ENCODE measurements at regions not wholly inside any gene's neighbourhood (a gene's known extent, or its start where the extent isn't known, plus 50 kb on each side); places are given as distances from the start of the nearest gene placed in this dataset.
"Not testable (repeated sequence)": the region's sequence is repeated elsewhere in the genome, so short reads cannot be mapped to it uniquely, and the experiment has no call there.

- DNase-seq; H3K18ac ChIP-seq (ENCODE audit: low read length); H3K79me1 ChIP-seq (ENCODE audit: low read length); H3K36me3 ChIP-seq (ENCODE audit: control insufficient read depth, insufficient read depth, low read length); H3K4me3 ChIP-seq (ENCODE audit: low read length); H4K5ac ChIP-seq (ENCODE audit: low read length); H3K79me2 ChIP-seq (ENCODE audit: control insufficient read depth, insufficient read depth, low read length); H3K23ac ChIP-seq (ENCODE audit: low read length); H2AK5ac ChIP-seq (ENCODE audit: low read length); H3K56ac ChIP-seq (ENCODE audit: low read length); H2BK5ac ChIP-seq (ENCODE audit: low read length); H3K27me3 ChIP-seq (ENCODE audit: insufficient read depth, low read length, poor library complexity); H3K27ac ChIP-seq (ENCODE audit: low read depth, low read length); H4K8ac ChIP-seq (ENCODE audit: low read depth, low read length); H3K4me2 ChIP-seq (ENCODE audit: low read length); H3K4me1 ChIP-seq (ENCODE audit: control insufficient read depth, low read depth, low read length); H3K9ac ChIP-seq (ENCODE audit: low read length); H2BK120ac ChIP-seq (ENCODE audit: low read depth, low read length); H2BK15ac ChIP-seq (replicated peaks; ENCODE audit: low read depth); H3K4ac ChIP-seq (ENCODE audit: low read depth, low read length): not testable (repeated sequence)
- WGBS (ENCODE audit: extremely low coverage, insufficient coverage, low lambda C conversion rate), result no CpG with 5 or more reads among the region's 4 CpGs
Observed at GRCh38 chr4:120200573-120201110, 134.0 kb upstream of the MAD2L1 start.

DNA sequence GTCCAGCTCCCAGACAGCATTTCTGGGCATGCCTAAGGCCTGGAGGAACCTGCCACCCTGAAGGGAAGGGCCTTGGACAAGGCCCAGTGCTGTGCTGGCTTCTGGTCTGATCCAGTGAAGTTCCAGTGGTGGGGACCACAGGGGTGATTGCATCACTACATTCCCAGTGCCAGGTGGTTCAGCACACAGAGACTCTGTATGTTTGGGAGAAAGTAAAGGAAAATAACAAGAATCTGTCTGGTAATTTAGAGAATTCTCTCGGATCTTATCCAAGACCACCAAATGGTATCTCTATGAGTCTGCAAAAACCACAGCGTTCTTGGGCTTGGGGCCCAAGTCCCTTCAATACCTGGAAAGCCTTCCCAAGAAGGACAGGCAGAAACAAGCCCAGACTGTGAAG, 131.8 kb upstream of the MAD2L1 start:
- Histone ChIP-seq H2BK120ac (ENCODE audit: low read depth, low read length) (no peak overlapping the region), H3K4me2 (ENCODE audit: low read length) (no peak overlapping the region), H3K36me3 (ENCODE audit: control insufficient read depth, insufficient read depth, low read length) (no peaks in the 10 kb centered on the region), H2BK15ac (replicated peaks; ENCODE audit: low read depth) (no peak overlapping the region), H3K4ac (ENCODE audit: low read depth, low read length) (no peak overlapping the region), H4K5ac (ENCODE audit: low read length) (no peak overlapping the region), H3K4me1 (ENCODE audit: control insufficient read depth, low read depth, low read length) (no peaks in the 10 kb centered on the region), H3K27me3 (ENCODE audit: insufficient read depth, low read length, poor library complexity) (no peaks in the 10 kb centered on the region), H3K4me3 (ENCODE audit: low read length) (no peak overlapping the region), H3K27ac (ENCODE audit: low read depth, low read length) (no peak overlapping the region), H3K56ac (ENCODE audit: low read length) (no peak overlapping the region), H4K8ac (ENCODE audit: low read depth, low read length) (no peak overlapping the region), H3K79me2 (ENCODE audit: control insufficient read depth, insufficient read depth, low read length) (no peaks in the 10 kb centered on the region), H3K18ac (ENCODE audit: low read length) (no peak overlapping the region), H3K23ac (ENCODE audit: low read length) (no peak overlapping the region), H2AK5ac (ENCODE audit: low read length) (no peak overlapping the region), H3K9ac (ENCODE audit: low read length) (no peak overlapping the region), H3K79me1 (ENCODE audit: low read length) (no peaks in the 10 kb centered on the region), H2BK5ac (ENCODE audit: low read length) (no peak overlapping the region)
- no peak for DNase-seq
- WGBS (ENCODE audit: extremely low coverage, insufficient coverage, low lambda C conversion rate), result no CpG with 5 or more reads among the region's 2 CpGs

DNA sequence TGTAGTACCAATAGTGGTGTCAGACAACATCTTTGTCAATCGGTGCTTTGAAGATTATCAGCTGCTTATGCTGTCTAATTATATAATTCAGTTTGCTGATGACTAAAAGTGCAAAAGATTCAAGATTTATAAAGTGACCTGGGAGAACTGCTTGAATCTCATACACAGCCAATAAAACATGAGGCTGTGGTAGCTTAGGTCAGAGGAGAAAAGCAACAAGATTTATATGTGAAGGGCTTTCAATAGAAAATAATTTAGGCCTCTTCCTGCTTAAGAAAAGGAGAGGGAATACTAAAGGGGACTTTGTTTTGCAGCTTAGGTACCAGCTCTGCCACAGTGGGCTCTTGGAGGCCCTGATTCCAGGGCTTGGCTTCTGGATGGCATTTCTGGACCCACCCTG, 111.0 kb upstream of the MAD2L1 start:
- Histone ChIP-seq H2BK5ac (ENCODE audit: low read length) (no peak overlapping the region), H3K79me2 (ENCODE audit: control insufficient read depth, insufficient read depth, low read length) (no peaks in the 10 kb centered on the region), H4K8ac (ENCODE audit: low read depth, low read length) (no peak overlapping the region), H4K5ac (ENCODE audit: low read length) (no peak overlapping the region), H3K27me3 (ENCODE audit: insufficient read depth, low read length, poor library complexity) (no peaks in the 10 kb centered on the region), H3K4me3 (ENCODE audit: low read length) (no peak overlapping the region), H3K56ac (ENCODE audit: low read length) (no peak overlapping the region), H3K4me1 (ENCODE audit: control insufficient read depth, low read depth, low read length) (no peaks in the 10 kb centered on the region), H2BK120ac (ENCODE audit: low read depth, low read length) (no peak overlapping the region), H3K4me2 (ENCODE audit: low read length) (no peak overlapping the region), H3K18ac (ENCODE audit: low read length) (no peak overlapping the region), H2BK15ac (replicated peaks; ENCODE audit: low read depth) (no peak overlapping the region), H3K23ac (ENCODE audit: low read length) (no peak overlapping the region), H3K9ac (ENCODE audit: low read length) (no peak overlapping the region), H2AK5ac (ENCODE audit: low read length) (no peak overlapping the region), H3K36me3 (ENCODE audit: control insufficient read depth, insufficient read depth, low read length) (no peaks in the 10 kb centered on the region), H3K4ac (ENCODE audit: low read depth, low read length) (no peak overlapping the region), H3K79me1 (ENCODE audit: low read length) (no peaks in the 10 kb centered on the region), H3K27ac (ENCODE audit: low read depth, low read length) (no peak overlapping the region)
- WGBS (ENCODE audit: extremely low coverage, insufficient coverage, low lambda C conversion rate), result no CpG with 5 or more reads among the region's 1 CpG
- no peak for DNase-seq

DNA sequence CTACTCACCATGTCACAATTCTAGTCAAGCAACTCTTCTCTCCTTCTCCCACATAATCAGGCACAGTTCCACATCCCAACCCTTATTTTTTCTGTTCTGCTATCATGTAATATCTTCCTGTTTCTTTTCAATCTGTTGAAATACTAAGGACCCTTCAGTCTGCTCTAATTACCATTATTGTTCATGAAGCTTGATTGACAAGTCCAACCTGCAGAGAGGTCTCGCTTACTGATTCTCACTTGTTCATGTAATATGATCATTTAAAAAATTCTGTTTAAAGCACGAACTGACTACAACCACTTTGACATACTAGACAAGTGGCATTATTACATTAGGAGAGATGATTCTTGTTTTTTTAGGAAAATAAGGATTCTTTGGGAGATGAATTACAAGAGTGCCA, 108.6 kb upstream of the MAD2L1 start:
- H2BK120ac ChIP-seq (ENCODE audit: low read depth, low read length), result no peak overlapping the region
- H3K4me1 ChIP-seq (ENCODE audit: control insufficient read depth, low read depth, low read length), result no peaks in the 10 kb centered on the region
- H3K27ac ChIP-seq (ENCODE audit: low read depth, low read length), result no peak overlapping the region
- H3K36me3 ChIP-seq (ENCODE audit: control insufficient read depth, insufficient read depth, low read length), result no peaks in the 10 kb centered on the region
- H2BK5ac ChIP-seq (ENCODE audit: low read length), result no peak overlapping the region
- H3K9ac ChIP-seq (ENCODE audit: low read length), result no peak overlapping the region
- H3K18ac ChIP-seq (ENCODE audit: low read length), result no peak overlapping the region
- H3K4ac ChIP-seq (ENCODE audit: low read depth, low read length), result no peak overlapping the region
- no peak overlapping the region for H4K8ac ChIP-seq (ENCODE audit: low read depth, low read length)
- no peak overlapping the region for H4K5ac ChIP-seq (ENCODE audit: low read length)
- no peak overlapping the region for H3K56ac ChIP-seq (ENCODE audit: low read length)
- no peak overlapping the region for H2AK5ac ChIP-seq (ENCODE audit: low read length)
- H3K4me3 ChIP-seq (ENCODE audit: low read length), result no peak overlapping the region
- no peak overlapping the region for H3K4me2 ChIP-seq (ENCODE audit: low read length)
- whole genome bisulfite sequencing (ENCODE audit: extremely low coverage, insufficient coverage, low lambda C conversion rate), result no CpG with 5 or more reads among the region's 2 CpGs
- no peaks in the 10 kb centered on the region for H3K79me1 ChIP-seq (ENCODE audit: low read length)
- no peak for DNase-seq
- H3K23ac ChIP-seq (ENCODE audit: low read length), result no peak overlapping the region
- no peak overlapping the region for H2BK15ac ChIP-seq (replicated peaks; ENCODE audit: low read depth)
- no peaks in the 10 kb centered on the region for H3K79me2 ChIP-seq (ENCODE audit: control insufficient read depth, insufficient read depth, low read length)
- H3K27me3 ChIP-seq (ENCODE audit: insufficient read depth, low read length, poor library complexity), result no peaks in the 10 kb centered on the region

- no peak overlapping the region for H3K4me2 ChIP-seq (ENCODE audit: low read length)
- H3K9ac ChIP-seq (ENCODE audit: low read length), result no peak overlapping the region
- no peaks in the 10 kb centered on the region for H3K4me1 ChIP-seq (ENCODE audit: control insufficient read depth, low read depth, low read length)
- no peaks in the 10 kb centered on the region for H3K79me2 ChIP-seq (ENCODE audit: control insufficient read depth, insufficient read depth, low read length)
- H3K4ac ChIP-seq (ENCODE audit: low read depth, low read length), result no peak overlapping the region
- H2BK15ac ChIP-seq (replicated peaks; ENCODE audit: low read depth), result no peak overlapping the region
- H3K27ac ChIP-seq (ENCODE audit: low read depth, low read length), result no peak overlapping the region
- H2AK5ac ChIP-seq (ENCODE audit: low read length), result no peak overlapping the region
- WGBS (ENCODE audit: extremely low coverage, insufficient coverage, low lambda C conversion rate), result no CpG with 5 or more reads among the region's 2 CpGs
- no peak overlapping the region for H2BK120ac ChIP-seq (ENCODE audit: low read depth, low read length)
- H3K79me1 ChIP-seq (ENCODE audit: low read length), result no peaks in the 10 kb centered on the region
- no peak for DNase-seq
- no peak overlapping the region for H3K4me3 ChIP-seq (ENCODE audit: low read length)
- no peak overlapping the region for H4K8ac ChIP-seq (ENCODE audit: low read depth, low read length)
- H2BK5ac ChIP-seq (ENCODE audit: low read length), result no peak overlapping the region
- no peaks in the 10 kb centered on the region for H3K36me3 ChIP-seq (ENCODE audit: control insufficient read depth, insufficient read depth, low read length)
- no peaks in the 10 kb centered on the region for H3K27me3 ChIP-seq (ENCODE audit: insufficient read depth, low read length, poor library complexity)
- H3K18ac ChIP-seq (ENCODE audit: low read length), result no peak overlapping the region
- no peak overlapping the region for H4K5ac ChIP-seq (ENCODE audit: low read length)
- H3K56ac ChIP-seq (ENCODE audit: low read length), result no peak overlapping the region
- H3K23ac ChIP-seq (ENCODE audit: low read length), result no peak overlapping the region
Observed at GRCh38 chr4:120163895-120164294, 97.2 kb upstream of the MAD2L1 start.

GRCh38 chr4:120158841-120159463, 92.3 kb upstream of the MAD2L1 start:
- Histone ChIP-seq H3K56ac (ENCODE audit: low read length) (no peak overlapping the region), H4K8ac (ENCODE audit: low read depth, low read length) (no peak overlapping the region), H3K27me3 (ENCODE audit: insufficient read depth, low read length, poor library complexity) (no peaks in the 10 kb centered on the region), H2AK5ac (ENCODE audit: low read length) (no peak overlapping the region), H3K4me2 (ENCODE audit: low read length) (no peak overlapping the region), H3K79me2 (ENCODE audit: control insufficient read depth, insufficient read depth, low read length) (no peaks in the 10 kb centered on the region), H2BK5ac (ENCODE audit: low read length) (no peak overlapping the region), H3K18ac (ENCODE audit: low read length) (no peak overlapping the region), H3K4me1 (ENCODE audit: control insufficient read depth, low read depth, low read length) (no peaks in the 10 kb centered on the region), H3K79me1 (ENCODE audit: low read length) (no peaks in the 10 kb centered on the region), H2BK120ac (ENCODE audit: low read depth, low read length) (no peak overlapping the region), H4K5ac (ENCODE audit: low read length) (no peak overlapping the region), H3K36me3 (ENCODE audit: control insufficient read depth, insufficient read depth, low read length) (no peaks in the 10 kb centered on the region), H2BK15ac (replicated peaks; ENCODE audit: low read depth) (no peak overlapping the region), H3K4ac (ENCODE audit: low read depth, low read length) (no peak overlapping the region), H3K23ac (ENCODE audit: low read length) (no peak overlapping the region), H3K27ac (ENCODE audit: low read depth, low read length) (no peak overlapping the region), H3K4me3 (ENCODE audit: low read length) (no peak overlapping the region), H3K9ac (ENCODE audit: low read length) (no peak overlapping the region)
- WGBS (ENCODE audit: extremely low coverage, insufficient coverage, low lambda C conversion rate), result no CpG with 5 or more reads among the region's 3 CpGs
- no peak for DNase-seq

Data from mesendoderm (in vitro differentiated cells).